GM23338 (cell line): ENCODE measurements at regions not wholly inside any gene's neighbourhood (a gene's known extent, or its start where the extent isn't known, plus 50 kb on each side); places are given as distances from the start of the nearest gene placed in this dataset.
A peak's percentile ranks its signal among the peaks of the same experiment; 100 is the strongest.

Experiments
- ATAC-seq: fragments of 200-7000 bp; cut with Tn5 transposase; 3 replicates; pipeline ENCODE4 v1.9.1; 2020
- DNase-seq: peaks from one replicate; pipeline ENCODE4 v3.0.0-alpha.2; 2015; ENCODE audit warnings: low spot score
- H2AFZ ChIP-seq: fragments of 200-600 bp; sonication (generic); 2 replicates; pipeline ENCODE4 v1.8.0; 2016; ENCODE audit warnings: antibody characterized with exemption, mild to moderate bottlenecking, moderate library complexity
- H3F3A ChIP-seq: fragments of 200-600 bp; sonication (generic); replicated peaks from 2 replicates; pipeline ENCODE4 v1.8.0; 2017; ENCODE audit warnings: antibody characterized with exemption, mixed run types, low read depth
- H3K27ac ChIP-seq: fragments of 200-600 bp; sonication (generic); 2 replicates; pipeline ENCODE4 v1.6.1; 2016; ENCODE audit warnings: low read depth
- H3K27me3 ChIP-seq: fragments of 200-600 bp; sonication (generic); 2 replicates; pipeline ENCODE4 v1.8.0; 2016; ENCODE audit warnings: mild to moderate bottlenecking, mixed run types, moderate library complexity; ENCODE audit not compliant: insufficient read depth
- H3K36me3 ChIP-seq: fragments of 200-600 bp; sonication (generic); 2 replicates; pipeline ENCODE4 v1.8.0; 2016; ENCODE audit warnings: mild to moderate bottlenecking; ENCODE audit not compliant: insufficient read depth
- H3K4me1 ChIP-seq: fragments of 200-600 bp; sonication (generic); 2 replicates; pipeline ENCODE4 v1.8.0; 2016; ENCODE audit warnings: mild to moderate bottlenecking, moderate library complexity; ENCODE audit not compliant: insufficient read depth
- H3K4me2 ChIP-seq: fragments of 200-600 bp; sonication (generic); 2 replicates; pipeline ENCODE4 v1.7.1; 2017; ENCODE audit warnings: mixed run types
- H3K4me3 ChIP-seq: fragments of 200-600 bp; sonication (generic); 2 replicates; pipeline ENCODE4 v1.6.1; 2016; ENCODE audit warnings: mixed run types
- H3K79me2 ChIP-seq: fragments of 200-600 bp; sonication (generic); replicated peaks from 2 replicates; pipeline ENCODE4 v1.8.0; 2017; ENCODE audit warnings: mild to moderate bottlenecking; ENCODE audit not compliant: insufficient read depth
- H3K9me2 ChIP-seq: fragments of 200-600 bp; sonication (generic); 2 replicates; pipeline ENCODE4 v1.8.0; 2017; ENCODE audit not compliant: insufficient read depth
- H4K20me1 ChIP-seq: fragments of 200-600 bp; sonication (generic); replicated peaks from 2 replicates; pipeline ENCODE4 v1.8.0; 2017; ENCODE audit warnings: mild to moderate bottlenecking; ENCODE audit not compliant: insufficient read depth
- H3K27ac Mint-ChIP-seq: 2 replicates; pipeline ENCODE4 v1.8.0; 2020; ENCODE audit warnings: inconsistent platforms, mild to moderate bottlenecking, moderate library complexity, mixed read lengths
- H3K27me3 Mint-ChIP-seq: 3 replicates; pipeline ENCODE4 v1.8.0; 2022; ENCODE audit warnings: low read depth, mild to moderate bottlenecking, moderate library complexity, mixed read lengths, inconsistent platforms; ENCODE audit not compliant: insufficient read depth, poor library complexity
- H3K36me3 Mint-ChIP-seq: 3 replicates; pipeline ENCODE4 v1.8.0; 2021; ENCODE audit warnings: low read depth, mild to moderate bottlenecking, inconsistent platforms, moderate library complexity, mixed read lengths
- H3K4me1 Mint-ChIP-seq: 3 replicates; pipeline ENCODE4 v1.8.0; 2020; ENCODE audit warnings: mild to moderate bottlenecking, inconsistent platforms, mixed read lengths
- H3K4me3 Mint-ChIP-seq: 3 replicates; pipeline ENCODE4 v1.8.0; 2021; ENCODE audit warnings: moderate library complexity, mild to moderate bottlenecking, inconsistent platforms, mixed read lengths
- H3K9me3 Mint-ChIP-seq: 3 replicates; pipeline ENCODE4 v1.8.0; 2020; ENCODE audit warnings: moderate library complexity, mild to moderate bottlenecking, inconsistent platforms, mixed read lengths
- ETS1 ChIP-seq: IDR thresholded peaks from 2 replicates; pipeline ENCODE4 v1.6.1; 2016; ENCODE audit warnings: antibody characterized with exemption
- EZH2 ChIP-seq: fragments of 200-600 bp; sonication (generic); IDR thresholded peaks from one replicate; pipeline ENCODE4 v1.8.0; 2017; ENCODE audit warnings: antibody characterized with exemption, mild to moderate bottlenecking, low read depth; ENCODE audit not compliant: unreplicated experiment
- EZH2phosphoT487 ChIP-seq: fragments of 200-600 bp; sonication (generic); IDR thresholded peaks from one replicate; pipeline ENCODE4 v1.8.1; 2018; ENCODE audit warnings: antibody characterized with exemption; ENCODE audit not compliant: unreplicated experiment
- JUNB ChIP-seq: IDR thresholded peaks from one replicate; pipeline ENCODE4 v1.6.1; 2016; ENCODE audit warnings: antibody characterized with exemption; ENCODE audit not compliant: unreplicated experiment
- STAT1 ChIP-seq: IDR thresholded peaks from one replicate; pipeline ENCODE4 v1.6.1; 2016; ENCODE audit warnings: antibody characterized with exemption; ENCODE audit not compliant: unreplicated experiment
- ZNF462 ChIP-seq: fragments of 250-450 bp; sonication (Bioruptor Pico); IDR thresholded peaks from 2 replicates; pipeline ENCODE4 v1.5.0; 2020; ENCODE audit warnings: mild to moderate bottlenecking, moderate library complexity

- Mint-ChIP-seq H3K27me3 (peaks cover 8% of the 10 kb centered on the region), H3K4me3 (no peak overlapping the region), H3K27ac (peak overlapping the region; percentile 67; the same call in 1 of the 2 replicates), H3K9me3 (no peaks in the 10 kb centered on the region), H3K36me3 (no peaks in the 10 kb centered on the region; the same call in 2 of the 3 replicates), H3K4me1 (peaks cover 14% of the 10 kb centered on the region)
- DNase-seq (no peak), ATAC-seq (no peak)
- no peaks in the 10 kb centered on the region for H3K9me2 ChIP-seq
- no peaks in the 10 kb centered on the region for H3K27me3 ChIP-seq
- H3K36me3 ChIP-seq, result no peaks in the 10 kb centered on the region
- no peak overlapping the region for H2AFZ ChIP-seq
- H4K20me1 ChIP-seq, result peaks cover 8% of the 10 kb centered on the region
- H3K79me2 ChIP-seq, result no peaks in the 10 kb centered on the region
- TF ChIP-seq STAT1 (no peak), EZH2 (no peak), ZNF462 (no peak), JUNB (no peak), ETS1 (no peak), EZH2phosphoT487 (no peak)
- no peak overlapping the region for H3K27ac ChIP-seq
- no peak overlapping the region for H3K4me2 ChIP-seq
- H3F3A ChIP-seq, result 0 out of 2 replicates have a peak, but pooled peaks cover 2% of the 10 kb centered on the region
- H3K4me3 ChIP-seq, result no peak overlapping the region
- H3K4me1 ChIP-seq, result no peaks in the 10 kb centered on the region
Observed at GRCh38 chr16:85261204-85261603, 148.9 kb upstream of the CIBAR2 start.
